ENCODE measurements at regions not wholly inside any gene's neighbourhood (a gene's known extent, or its start where the extent isn't known, plus 50 kb on each side); places are given as distances from the start of the nearest gene placed in this dataset.

GRCh38 chr5:84597904-84598303 lies 213.2 kb upstream of the EDIL3 start:
- no peak for TF ChIP-seq POLR2A (IDR thresholded peaks at IDR 0.05)
- TF ChIP-seq, protein P1, sequence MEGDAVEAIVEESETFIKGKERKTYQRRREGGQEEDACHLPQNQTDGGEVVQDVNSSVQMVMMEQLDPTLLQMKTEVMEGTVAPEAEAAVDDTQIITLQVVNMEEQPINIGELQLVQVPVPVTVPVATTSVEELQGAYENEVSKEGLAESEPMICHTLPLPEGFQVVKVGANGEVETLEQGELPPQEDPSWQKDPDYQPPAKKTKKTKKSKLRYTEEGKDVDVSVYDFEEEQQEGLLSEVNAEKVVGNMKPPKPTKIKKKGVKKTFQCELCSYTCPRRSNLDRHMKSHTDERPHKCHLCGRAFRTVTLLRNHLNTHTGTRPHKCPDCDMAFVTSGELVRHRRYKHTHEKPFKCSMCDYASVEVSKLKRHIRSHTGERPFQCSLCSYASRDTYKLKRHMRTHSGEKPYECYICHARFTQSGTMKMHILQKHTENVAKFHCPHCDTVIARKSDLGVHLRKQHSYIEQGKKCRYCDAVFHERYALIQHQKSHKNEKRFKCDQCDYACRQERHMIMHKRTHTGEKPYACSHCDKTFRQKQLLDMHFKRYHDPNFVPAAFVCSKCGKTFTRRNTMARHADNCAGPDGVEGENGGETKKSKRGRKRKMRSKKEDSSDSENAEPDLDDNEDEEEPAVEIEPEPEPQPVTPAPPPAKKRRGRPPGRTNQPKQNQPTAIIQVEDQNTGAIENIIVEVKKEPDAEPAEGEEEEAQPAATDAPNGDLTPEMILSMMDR (IDR thresholded peaks at IDR 0.05): no peak
- Histone ChIP-seq H3K9me3 (no peaks in the 10 kb centered on the region), H3K4me1 (no peaks in the 10 kb centered on the region), H3K27ac (no peak overlapping the region), H3K4me3 (no peak overlapping the region), H3K36me3 (no peaks in the 10 kb centered on the region), H3K27me3 (no peaks in the 10 kb centered on the region)
- WGBS (ENCODE audit: insufficient coverage, low coverage, low lambda C conversion rate, missing lambda C conversion rate): 56% methylated on average over 2 of the region's 2 CpGs
- ATAC-seq (no peak), DNase-seq (no peak)
- intact Hi-C loops (cut with DNase I): no loop called here

DNA sequence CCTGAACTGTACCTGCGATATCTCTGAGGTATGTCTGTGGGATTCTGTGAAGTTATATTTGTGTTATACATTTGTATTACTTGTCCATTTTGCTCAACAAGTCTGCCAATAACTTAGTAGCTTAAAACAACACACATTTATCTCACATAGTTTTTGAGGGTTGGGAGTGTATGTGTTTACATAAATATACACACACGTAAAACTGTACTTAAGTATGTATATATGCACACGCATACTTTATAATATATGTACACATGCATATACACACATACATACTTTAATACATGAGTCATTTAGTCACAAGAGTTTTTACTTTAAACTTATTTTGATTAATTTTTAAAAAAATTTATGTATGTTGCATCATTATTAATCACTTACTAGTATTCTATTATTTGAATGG lies 205.9 kb upstream of the EDIL3 start:
- WGBS (ENCODE audit: insufficient coverage, low coverage, low lambda C conversion rate, missing lambda C conversion rate): 71% methylated on average over 3 of the region's 3 CpGs
- Histone ChIP-seq H3K4me1 (no peaks in the 10 kb centered on the region), H3K27ac (no peak overlapping the region), H3K9me3 (no peaks in the 10 kb centered on the region), H3K27me3 (no peaks in the 10 kb centered on the region), H3K4me3 (no peak overlapping the region), H3K36me3 (no peaks in the 10 kb centered on the region)
- no peak for ATAC-seq
- TF ChIP-seq, protein P1 (IDR thresholded peaks at IDR 0.05): no peak
- no peak for TF ChIP-seq POLR2A (IDR thresholded peaks at IDR 0.05)
- intact Hi-C loops (cut with DNase I): no loop called here
- DNase-seq: no peak

- H3K9me3 ChIP-seq: no peaks in the 10 kb centered on the region
- H3K4me1 ChIP-seq: no peaks in the 10 kb centered on the region
- H3K4me3 ChIP-seq: no peak overlapping the region
- ATAC-seq (no peak), DNase-seq (no peak)
- H3K36me3 ChIP-seq: no peaks in the 10 kb centered on the region
- 25% methylated on average over 1 of the region's 1 CpG for WGBS (ENCODE audit: insufficient coverage, low coverage, low lambda C conversion rate, missing lambda C conversion rate)
- intact Hi-C loops (cut with DNase I): no loop called here
- H3K27me3 ChIP-seq: no peaks in the 10 kb centered on the region
- H3K27ac ChIP-seq: no peak overlapping the region
- TF ChIP-seq POLR2A (IDR thresholded peaks at IDR 0.05): no peak
- TF ChIP-seq, protein P1 (IDR thresholded peaks at IDR 0.05): no peak
These were observed 205.2 kb upstream of the EDIL3 start for GRCh38 chr5:84589926-84590325.

DNA sequence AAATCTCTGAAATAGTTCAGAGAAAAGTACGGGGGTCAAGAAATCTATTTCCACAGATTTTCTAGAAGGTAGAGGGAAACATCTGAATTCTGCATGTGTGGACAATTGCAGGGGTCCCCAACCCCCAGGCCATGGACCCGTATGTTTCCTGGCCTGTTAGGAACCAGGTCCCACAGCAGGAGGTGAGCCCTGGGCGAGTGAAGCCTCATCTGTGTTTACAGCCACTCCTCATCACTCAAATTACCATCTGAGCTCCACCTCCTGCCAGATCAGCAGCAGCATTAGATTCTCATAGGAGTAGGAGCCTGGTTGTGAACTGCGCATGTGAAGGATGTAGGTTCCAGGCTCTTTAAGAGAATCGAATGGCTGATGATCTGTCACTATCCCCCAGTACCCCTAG lies 200.5 kb upstream of the EDIL3 start:
- 58% methylated on average over 4 of the region's 5 CpGs for WGBS (ENCODE audit: insufficient coverage, low coverage, low lambda C conversion rate, missing lambda C conversion rate)
- no peak overlapping the region for H3K27ac ChIP-seq
- intact Hi-C loops (cut with DNase I): no loop called here
- TF ChIP-seq, protein P1 (IDR thresholded peaks at IDR 0.05): no peak
- TF ChIP-seq POLR2A (IDR thresholded peaks at IDR 0.05): no peak
- no peak overlapping the region for H3K4me3 ChIP-seq
- H3K9me3 ChIP-seq: no peaks in the 10 kb centered on the region
- DNase-seq: no peak
- no peak for ATAC-seq
- no peaks in the 10 kb centered on the region for H3K36me3 ChIP-seq
- no peaks in the 10 kb centered on the region for H3K4me1 ChIP-seq
- no peaks in the 10 kb centered on the region for H3K27me3 ChIP-seq

- Histone ChIP-seq H3K9me3 (no peaks in the 10 kb centered on the region), H3K36me3 (no peaks in the 10 kb centered on the region), H3K27me3 (no peaks in the 10 kb centered on the region), H3K4me1 (no peaks in the 10 kb centered on the region), H3K27ac (no peak overlapping the region), H3K4me3 (no peak overlapping the region)
- no peak for TF ChIP-seq POLR2A (IDR thresholded peaks at IDR 0.05)
- TF ChIP-seq, protein P1 (IDR thresholded peaks at IDR 0.05): no peak
- intact Hi-C loops (cut with DNase I): no loop called here
- no peak for DNase-seq
- ATAC-seq: no peak
- 39% methylated on average over 5 of the region's 5 CpGs for WGBS (ENCODE audit: insufficient coverage, low coverage, low lambda C conversion rate, missing lambda C conversion rate)
These were observed 193.5 kb upstream of the EDIL3 start for GRCh38 chr5:84578226-84578625.
